HG03442 (cell line): ENCODE measurements at regions not wholly inside any gene's neighbourhood (a gene's known extent, or its start where the extent isn't known, plus 50 kb on each side); places are given as distances from the start of the nearest gene placed in this dataset.
"Not testable (repeated sequence)": the region's sequence is repeated elsewhere in the genome, so short reads cannot be mapped to it uniquely, and the experiment has no call there.

Experiments
- ATAC-seq: cut with Tn5 transposase; IDR thresholded peaks from one replicate; pipeline ENCODE4 v1.9.1; 2021; ENCODE audit warnings: mild to moderate bottlenecking, moderate library complexity; ENCODE audit not compliant: unreplicated experiment

- no peak for ATAC-seq
Measured at GRCh38 chr5:71771191-71771590, 52.1 kb downstream of the CARTPT start.

GRCh38 chr5:71778678-71779276, 59.7 kb downstream of the CARTPT start:
- ATAC-seq, result no peak

GRCh38 chr5:71780597-71780996, 61.5 kb downstream of the CARTPT start:
- no peak for ATAC-seq

GRCh38 chr5:71782393-71782770, 63.3 kb downstream of the CARTPT start:
- ATAC-seq, result peak; percentile 39

DNA sequence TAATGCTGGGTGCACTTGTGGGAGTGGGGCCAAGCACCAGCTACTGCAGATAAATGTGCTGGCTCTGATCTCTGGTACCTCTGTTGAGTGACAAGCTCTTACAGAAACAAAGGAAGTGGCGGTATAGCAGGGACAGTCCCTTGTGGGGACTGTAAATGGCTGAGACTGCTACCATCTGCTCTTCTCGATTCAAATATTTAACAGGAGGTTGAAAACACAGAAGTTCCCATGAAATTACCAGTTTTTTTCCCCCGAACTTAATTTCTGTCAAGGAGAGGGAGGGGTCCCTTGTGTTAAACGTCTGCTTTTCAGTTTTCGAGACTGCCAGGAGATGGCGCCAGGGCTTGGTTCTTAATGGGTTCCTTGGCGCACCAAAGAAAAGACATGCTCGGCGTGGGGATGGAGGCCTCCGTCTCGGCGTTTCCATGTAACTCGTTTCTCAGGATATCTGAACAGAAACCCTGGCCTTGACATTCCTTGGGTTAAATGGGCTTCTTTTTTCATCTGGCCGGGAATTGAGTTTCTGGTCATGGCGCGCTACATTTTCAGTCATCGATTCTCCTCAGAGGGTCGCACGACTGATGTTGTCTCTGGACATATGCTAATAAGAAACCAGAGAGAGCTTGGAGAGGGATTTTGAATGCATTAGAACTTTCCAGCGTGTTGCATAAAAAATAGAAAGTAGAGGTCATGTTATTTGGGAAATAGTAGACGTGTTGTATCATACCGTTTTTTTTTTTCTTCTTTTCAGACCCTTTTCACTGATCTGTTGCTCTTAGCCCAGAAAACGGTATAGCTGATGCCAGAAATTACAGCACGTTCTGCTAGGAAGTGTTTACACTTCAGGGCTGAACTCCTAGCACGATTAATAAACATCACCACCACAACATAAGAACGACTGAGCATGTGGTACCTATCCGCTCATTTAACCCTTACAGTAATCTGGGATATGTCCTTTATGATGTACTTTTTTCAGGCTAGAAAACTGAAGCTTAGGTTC, 64.0 kb downstream of the CARTPT start:
- ATAC-seq, result peak; percentile 94

GRCh38 chr5:71783891-71784290, 64.8 kb downstream of the CARTPT start:
- ATAC-seq, result no peak

- no peak for ATAC-seq
Measured at GRCh38 chr5:71786337-71787055, 67.4 kb downstream of the CARTPT start.

DNA sequence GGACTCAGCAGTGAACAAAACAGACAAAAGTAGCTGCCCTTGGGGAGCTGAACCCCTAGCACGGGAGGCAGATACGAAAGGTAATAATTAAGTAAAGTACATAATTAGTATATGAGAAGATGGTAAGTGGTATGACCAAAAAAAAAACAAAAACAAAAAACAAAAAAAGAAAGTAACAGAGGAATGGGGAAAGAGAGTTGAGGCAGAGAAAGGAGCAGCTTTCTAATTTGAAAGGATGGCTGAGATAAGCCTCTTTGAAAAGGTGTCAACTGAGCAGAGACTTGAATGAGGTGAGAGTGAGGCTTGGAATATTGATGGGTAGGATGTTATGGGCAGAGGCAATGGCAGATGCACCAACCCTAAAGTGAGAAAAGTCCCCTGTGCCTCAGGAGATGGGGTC, 69.7 kb downstream of the CARTPT start:
- ATAC-seq, result no peak

DNA sequence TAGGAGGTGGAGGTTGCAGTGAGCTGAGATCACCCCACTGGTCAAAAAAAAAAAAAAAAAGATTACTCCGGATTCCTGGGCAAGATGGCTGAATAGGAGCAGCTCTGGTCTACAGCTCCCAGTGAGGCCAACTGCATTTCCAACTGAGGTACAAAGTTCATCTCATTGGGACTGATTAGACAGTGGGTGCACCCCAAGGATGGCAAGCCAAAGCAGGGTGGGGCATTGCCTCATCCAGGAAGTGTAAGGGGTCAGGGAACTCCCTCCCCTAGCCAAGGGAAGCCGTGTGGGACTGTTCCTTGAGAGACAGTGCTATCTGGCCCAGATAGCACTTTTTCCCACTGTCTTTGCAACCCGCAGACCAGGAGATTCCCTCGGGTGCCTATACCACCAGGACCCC, 70.7 kb downstream of the CARTPT start:
- ATAC-seq, result no peak

DNA sequence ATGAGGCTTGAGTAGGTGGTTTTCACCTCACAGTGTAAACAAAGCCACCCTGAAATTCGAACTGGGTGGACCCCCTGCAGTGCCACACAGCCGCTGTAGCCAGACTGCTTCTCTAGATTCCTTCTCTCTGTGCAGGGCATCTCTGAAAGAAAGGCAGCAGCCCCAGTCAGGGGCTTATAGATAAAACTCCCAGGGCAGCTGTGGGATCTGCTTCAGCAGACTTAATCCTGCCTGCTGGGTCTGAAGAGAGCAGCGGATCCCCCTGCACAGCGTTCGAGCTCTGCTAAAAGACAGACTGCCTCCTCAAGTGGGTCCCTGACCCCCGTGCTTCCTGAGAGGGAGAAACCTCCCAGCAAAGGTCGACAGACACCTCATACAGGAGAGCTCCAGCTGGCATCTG, 71.4 kb downstream of the CARTPT start:
- ATAC-seq, result no peak

DNA sequence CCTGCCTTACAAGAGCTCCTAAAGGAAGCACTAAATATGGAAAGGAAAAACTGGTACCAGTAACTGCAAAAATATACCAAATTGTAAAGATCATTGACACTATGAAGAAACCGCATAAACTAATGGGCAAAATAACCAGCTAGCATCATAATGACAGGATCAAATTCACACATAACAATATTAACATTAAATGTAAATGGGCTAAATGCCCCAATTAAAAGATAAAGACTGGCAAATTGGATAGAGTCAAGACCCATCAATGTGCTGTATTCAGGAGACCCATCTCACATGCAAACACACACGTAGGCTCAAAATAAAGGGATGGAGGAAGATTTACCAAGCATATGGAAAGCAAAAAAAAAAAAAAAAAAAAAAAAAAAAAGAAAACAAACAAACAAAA, 73.0 kb downstream of the CARTPT start:
- ATAC-seq, result not testable (repeated sequence)

DNA sequence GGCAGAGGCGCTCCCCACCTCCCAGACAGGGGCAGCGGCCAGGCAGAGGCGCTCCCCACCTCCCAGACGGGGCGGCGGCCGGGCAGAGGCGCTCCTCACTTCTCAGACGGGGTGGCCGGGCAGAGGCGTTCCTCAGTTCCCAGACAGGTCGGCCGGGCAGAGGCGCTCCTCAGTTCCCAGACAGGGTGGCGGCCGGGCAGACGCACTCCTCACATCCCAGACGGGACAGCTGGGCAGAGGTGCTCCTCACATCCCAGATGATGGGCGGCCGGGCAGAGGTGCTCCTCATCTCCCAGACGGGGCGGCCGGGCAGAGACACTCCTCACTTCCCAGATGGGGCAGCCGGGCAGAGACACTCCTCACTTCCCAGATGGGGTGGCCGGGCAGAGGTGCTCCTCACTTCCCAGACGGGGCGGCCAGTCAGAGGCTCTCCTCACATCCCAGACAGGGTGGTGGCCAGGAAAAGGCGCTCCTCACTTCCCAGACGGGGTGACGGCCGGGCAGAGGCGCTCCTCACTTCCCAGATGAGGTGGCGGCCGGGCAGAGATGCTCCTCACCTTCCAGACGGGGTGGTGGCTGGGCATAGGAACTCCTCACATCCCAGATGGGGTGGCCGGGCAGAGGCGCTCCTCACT, 75.1 kb downstream of the CARTPT start:
- ATAC-seq, result no peak

- no peak for ATAC-seq
Measured at GRCh38 chr5:71802673-71803072, 83.6 kb downstream of the CARTPT start.

- ATAC-seq, result no peak
Measured at GRCh38 chr5:71806711-71807110, 87.6 kb downstream of the CARTPT start.

DNA sequence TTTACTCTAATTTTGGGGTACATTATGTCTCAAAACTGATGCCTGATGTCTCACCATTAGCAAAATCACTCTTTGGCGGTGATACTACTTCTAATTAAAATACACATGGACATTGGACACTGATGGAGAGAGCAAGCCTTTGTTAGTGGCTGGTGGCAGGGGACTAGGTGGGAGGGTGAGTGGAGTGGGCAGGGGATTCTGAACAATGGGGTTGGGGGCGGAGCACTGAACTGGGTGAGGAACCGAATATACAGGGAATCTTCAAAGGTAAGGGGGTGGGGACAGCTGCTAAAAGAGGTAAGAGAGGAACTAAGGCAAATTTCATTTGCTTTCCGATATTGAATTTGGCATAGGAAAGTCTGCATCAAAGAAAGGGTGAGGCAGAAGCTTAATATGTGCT, 88.8 kb downstream of the CARTPT start:
- no peak for ATAC-seq

DNA sequence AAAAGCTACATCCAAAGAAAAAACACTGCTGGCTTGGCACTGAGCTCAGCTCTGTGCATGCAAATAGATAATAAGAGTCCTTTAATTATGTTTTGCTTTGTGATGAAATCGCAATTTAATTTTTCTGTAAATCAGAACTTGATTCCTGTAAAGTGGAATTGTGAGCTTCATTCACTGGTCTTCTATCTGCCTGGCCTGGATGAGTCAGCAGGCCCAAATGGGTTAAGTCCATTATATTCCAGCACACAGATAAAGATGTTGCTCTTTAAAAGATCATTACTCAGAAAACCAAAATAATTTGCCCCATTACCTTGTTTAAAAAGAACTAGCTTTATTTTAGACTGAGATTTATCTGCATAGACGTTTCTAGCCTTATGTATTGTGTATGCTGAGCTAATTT, 90.4 kb downstream of the CARTPT start:
- ATAC-seq, result no peak

DNA sequence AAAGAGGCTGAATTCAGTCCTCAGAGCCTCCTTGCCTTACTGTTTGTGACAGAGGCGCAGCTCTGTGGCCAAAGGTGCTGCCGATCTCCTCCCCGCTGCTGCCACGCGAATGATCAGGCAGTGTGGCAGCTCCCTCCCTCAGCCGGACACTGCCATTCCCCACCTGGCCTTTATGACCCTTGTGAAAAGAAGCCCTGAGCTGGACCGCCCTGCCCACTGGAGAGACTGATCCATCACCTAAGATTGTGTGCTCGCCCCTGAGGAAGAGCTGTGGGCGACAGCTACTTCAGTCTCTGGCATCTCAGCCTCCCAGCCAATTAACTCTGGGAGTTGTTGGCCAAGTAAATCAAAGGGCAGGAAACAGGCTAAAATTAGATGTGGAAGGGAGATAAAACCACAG, 90.9 kb downstream of the CARTPT start:
- no peak for ATAC-seq

GRCh38 chr5:71810471-71811195, 91.6 kb downstream of the CARTPT start:
- ATAC-seq, result no peak

DNA sequence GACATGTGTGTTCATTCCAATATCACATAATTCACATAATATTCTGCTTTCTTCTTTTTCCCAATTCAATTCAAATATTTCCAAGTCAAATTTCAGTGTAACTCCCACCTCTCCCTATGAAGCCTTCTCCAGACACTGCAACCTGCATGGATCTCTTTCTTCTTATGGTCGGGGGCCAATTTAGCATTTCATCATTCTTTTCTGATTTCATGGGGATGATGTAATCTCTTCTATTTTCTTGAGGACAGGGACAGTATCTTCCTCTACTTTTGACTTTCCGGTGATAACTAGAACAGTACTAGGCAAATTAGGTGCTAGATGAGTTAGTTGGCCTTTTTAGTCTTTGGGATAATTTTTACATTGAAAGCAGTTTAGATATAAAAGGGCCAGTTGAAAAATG, 92.7 kb downstream of the CARTPT start:
- ATAC-seq, result no peak

DNA sequence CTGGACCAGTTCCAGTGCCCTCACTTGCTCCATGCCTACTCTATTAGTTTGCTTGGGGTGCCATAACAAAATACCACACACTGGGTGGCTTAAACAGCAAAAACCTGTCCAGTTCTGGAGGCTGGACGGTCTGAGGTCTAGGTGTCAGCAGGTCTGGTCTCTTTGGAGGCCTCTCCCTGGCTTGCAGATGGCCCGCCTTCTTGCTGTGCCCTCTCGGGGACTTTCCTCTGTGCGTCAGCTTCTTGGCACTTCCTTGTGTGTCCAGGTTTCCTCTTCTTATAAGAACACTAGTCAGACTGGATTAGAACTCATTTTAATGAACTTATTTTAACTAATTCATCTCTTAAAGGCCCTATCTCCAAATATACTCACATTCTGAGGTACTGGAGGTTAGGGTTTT, 97.2 kb downstream of the CARTPT start:
- ATAC-seq, result no peak

DNA sequence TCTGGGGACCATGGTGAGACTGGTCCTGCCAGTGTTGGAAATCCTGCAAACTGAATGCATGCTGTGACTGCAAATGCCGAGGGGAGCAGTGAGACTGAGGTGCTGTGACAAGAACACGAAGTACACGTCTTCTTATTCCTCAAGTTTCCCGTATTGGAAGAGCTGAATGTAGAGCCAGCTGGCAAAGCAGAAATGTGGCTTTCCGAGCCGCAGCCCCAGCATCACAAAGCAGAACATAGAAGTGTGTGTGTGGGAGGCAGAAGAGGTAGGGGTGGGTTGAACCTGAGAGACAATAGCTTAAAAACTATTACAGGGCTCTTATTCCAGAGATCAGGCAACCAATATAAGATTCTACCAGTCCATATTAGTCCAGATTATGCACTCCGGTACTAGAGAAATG, 98.8 kb downstream of the CARTPT start:
- ATAC-seq, result no peak
